ENCODE measurements at regions not wholly inside any gene's neighbourhood (a gene's known extent, or its start where the extent isn't known, plus 50 kb on each side); places are given as distances from the start of the nearest gene placed in this dataset.
"Not testable (repeated sequence)": the region's sequence is repeated elsewhere in the genome, so short reads cannot be mapped to it uniquely, and the experiment has no call there.

GRCh38 chr2:236903978-236904377 is 181.7 kb upstream of the COPS8 start:
- DNase-seq (ENCODE audit: low read depth) = no peak

GRCh38 chr2:236904389-236905263 is 181.1 kb upstream of the COPS8 start:
- DNase-seq (ENCODE audit: low read depth) = no peak

GRCh38 chr2:236905976-236906375 is 179.7 kb upstream of the COPS8 start:
- DNase-seq (ENCODE audit: low read depth) = no peak

GRCh38 chr2:236908439-236909192 is 177.1 kb upstream of the COPS8 start:
- DNase-seq (ENCODE audit: low read depth) = no peak

- no peak for DNase-seq (ENCODE audit: low read depth)
Observed at GRCh38 chr2:236909193-236909504, 176.5 kb upstream of the COPS8 start.

GRCh38 chr2:236909802-236910201 is 175.9 kb upstream of the COPS8 start:
- DNase-seq (ENCODE audit: low read depth) = no peak

DNA sequence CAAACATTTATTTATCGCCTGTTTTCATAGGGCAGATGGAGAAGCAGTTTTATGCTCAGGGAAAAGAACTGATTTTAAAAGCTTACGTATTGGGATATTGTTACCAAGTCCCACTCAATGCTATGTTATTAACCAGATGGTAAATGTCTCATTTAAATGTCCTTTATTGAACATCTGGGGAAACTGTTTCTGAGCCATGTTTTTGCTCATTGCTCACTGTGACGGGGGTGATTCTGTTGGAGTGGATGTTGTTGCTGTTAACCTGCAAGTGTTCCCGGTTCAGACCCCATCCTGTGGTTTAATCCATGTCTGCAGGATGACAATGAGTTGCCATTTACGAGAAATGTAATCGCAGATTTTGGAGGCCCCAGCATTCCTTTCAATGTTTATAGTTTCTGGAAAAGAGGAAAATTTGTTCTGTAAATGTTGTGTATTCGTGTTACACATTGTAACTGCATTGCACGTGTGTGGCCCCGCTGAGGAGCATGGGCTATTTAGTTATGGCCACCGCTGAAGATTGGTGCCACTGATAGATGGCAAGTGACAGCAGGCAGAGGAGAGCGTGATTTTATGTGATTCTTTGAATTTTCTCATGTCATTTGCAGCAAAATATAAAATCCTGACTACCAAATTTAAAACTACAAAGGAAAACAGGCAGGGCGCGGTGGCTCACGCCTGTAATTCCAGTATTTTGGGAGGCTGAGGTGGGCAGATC is 174.8 kb upstream of the COPS8 start:
- no peak for DNase-seq (ENCODE audit: low read depth)

GRCh38 chr2:236912326-236913120 is 173.2 kb upstream of the COPS8 start:
- no peak for DNase-seq (ENCODE audit: low read depth)

DNA sequence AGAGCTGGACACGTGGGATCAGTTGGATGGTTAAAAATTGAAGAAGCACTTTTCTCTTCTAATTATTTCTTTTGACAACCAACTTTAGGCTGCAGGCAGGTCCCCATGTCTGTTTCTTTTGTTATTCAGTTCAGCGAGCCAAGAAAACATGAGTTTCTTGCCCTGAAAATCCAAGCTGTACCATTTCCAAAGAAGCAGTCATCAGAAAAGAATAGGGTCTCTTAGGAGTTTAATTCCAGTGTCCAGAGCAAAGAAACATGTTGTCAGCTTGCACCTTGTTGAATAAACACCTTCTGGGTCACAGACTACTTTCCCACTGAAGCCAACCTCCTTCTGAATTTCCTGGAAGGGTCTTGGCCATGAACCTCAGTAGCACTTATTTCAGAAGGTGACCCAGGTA is 170.5 kb upstream of the COPS8 start:
- DNase-seq (ENCODE audit: low read depth) = no peak

DNA sequence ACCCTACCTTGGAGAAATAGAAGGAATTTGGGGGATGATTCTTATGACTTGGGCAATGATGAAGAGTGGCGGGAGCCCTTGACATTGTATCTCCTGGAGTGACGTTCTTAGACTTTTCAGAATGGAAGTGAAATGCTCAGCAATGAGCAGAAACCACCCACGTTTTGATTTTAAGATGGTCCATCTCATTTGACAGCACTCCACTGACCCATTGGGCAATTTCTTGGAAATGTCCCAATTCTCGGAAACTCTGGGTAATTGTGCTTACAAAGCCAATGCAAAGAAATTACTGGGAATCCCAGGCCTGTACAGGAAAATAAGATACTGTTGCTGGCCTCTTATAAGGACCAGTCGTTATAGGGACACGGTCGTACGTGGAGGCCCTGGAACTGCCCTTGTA is 170.0 kb upstream of the COPS8 start:
- no peak for DNase-seq (ENCODE audit: low read depth)

DNA sequence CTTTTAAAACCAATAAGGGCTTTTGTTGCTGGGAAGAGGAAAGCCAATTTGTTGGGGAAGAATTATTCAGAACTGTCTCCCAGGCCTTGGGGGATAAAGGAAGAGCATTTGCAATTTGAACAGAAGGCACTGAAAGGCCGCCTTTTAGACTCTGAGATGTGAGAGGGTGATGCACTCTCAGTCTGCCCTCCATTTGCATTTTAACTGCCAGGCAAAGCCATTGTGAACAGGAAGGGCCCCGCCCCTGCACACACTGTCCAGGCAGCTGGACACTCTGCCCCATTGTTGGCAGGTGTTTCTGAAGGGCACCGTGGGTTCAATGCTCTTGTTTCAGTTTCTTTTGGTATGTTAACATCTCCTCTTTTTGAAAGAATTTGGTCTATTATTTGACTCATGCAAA is 169.5 kb upstream of the COPS8 start:
- DNase-seq (ENCODE audit: low read depth) = no peak

DNA sequence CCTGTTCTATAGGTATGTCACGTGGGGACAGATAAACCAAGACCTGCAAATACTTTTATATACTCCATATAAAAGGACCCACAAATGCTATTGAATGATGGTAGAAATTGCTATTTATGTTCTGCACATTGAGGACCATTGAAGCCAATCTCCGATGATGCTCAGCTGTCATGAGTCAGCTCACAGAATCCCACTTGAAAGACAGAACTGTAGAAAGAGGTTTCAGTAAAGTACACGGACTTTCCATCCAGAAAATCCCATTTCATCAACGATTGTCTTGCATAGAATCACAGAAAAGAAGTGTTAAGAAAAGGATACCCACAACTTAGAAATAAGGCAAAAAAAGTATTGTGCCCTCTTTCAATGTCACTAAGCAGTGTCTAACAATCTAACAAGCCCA is 169.0 kb upstream of the COPS8 start:
- DNase-seq (ENCODE audit: low read depth) = no peak

DNA sequence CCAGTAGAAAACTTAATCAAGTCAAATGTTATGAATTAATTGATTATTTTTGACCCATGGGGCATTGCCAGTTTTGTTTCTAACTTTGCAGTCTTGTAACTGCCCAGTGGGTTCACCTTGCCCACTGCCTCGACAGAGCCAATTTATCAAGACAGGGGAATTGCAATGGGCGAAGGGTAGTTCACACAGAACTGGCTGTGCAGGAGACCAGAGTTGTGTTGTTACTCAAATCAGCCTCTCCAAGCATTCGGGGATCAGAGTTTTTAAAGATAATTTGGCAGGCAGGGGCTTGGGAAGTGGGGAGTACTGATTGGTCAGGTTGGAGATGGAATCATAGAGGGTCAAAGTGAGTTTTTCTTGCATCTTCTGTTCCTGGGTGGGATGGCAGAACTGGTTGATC is 168.5 kb upstream of the COPS8 start:
- DNase-seq (ENCODE audit: low read depth) = no peak

DNA sequence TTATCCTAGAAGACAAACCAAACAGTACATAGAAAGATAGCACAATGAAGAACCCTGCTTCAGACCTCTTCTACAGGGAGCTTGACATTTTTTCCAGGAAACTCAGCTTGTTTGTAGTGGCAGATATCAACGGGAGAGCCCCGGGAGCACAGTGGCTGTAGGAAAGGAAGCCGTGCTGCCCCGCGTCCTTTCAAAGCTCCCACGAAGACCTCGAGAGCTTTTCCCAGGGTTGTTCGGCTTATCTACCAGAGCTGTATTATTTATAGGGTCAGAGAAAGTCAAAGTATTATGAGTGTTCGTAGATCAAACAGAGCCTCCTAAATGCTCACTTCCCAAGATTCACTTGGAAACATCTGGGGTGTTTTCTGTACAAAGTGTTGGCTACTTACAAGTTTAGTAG is 167.1 kb upstream of the COPS8 start:
- no peak for DNase-seq (ENCODE audit: low read depth)

- no peak for DNase-seq (ENCODE audit: low read depth)
Observed at GRCh38 chr2:236919209-236919608, 166.5 kb upstream of the COPS8 start.

GRCh38 chr2:236919801-236920379 is 165.8 kb upstream of the COPS8 start:
- not testable (repeated sequence) for DNase-seq (ENCODE audit: low read depth)

- no peak for DNase-seq (ENCODE audit: low read depth)
Observed at GRCh38 chr2:236922061-236922460, 163.6 kb upstream of the COPS8 start.

GRCh38 chr2:236928380-236929037 is 157.2 kb upstream of the COPS8 start:
- no peak for DNase-seq (ENCODE audit: low read depth)

- DNase-seq (ENCODE audit: low read depth) = no peak
Observed at GRCh38 chr2:236932831-236933361, 152.8 kb upstream of the COPS8 start.

- no peak for DNase-seq (ENCODE audit: low read depth)
Observed at GRCh38 chr2:236934166-236934565, 151.5 kb upstream of the COPS8 start.

DNA sequence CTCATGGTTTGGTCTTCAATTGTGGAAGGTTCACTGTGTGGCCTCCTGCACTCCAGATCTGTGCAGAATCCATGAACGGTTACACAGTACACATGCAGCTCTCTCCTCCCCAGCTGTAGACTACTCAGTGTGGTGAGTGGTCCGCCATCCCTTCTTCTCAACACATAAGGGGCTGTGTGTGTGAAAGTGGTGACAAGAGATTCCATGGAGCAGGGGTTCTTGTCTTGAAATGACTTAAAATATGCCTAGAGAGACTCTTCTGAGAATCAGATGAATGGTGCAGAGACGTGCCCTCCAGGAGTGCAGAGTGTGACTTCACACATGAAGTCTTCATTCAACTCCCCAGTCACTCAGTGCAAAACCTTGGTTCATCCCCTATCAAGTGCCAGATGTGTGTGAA is 151.0 kb upstream of the COPS8 start:
- no peak for DNase-seq (ENCODE audit: low read depth)
